GM18511 (cell line): ENCODE measurements at regions not wholly inside any gene's neighbourhood (a gene's known extent, or its start where the extent isn't known, plus 50 kb on each side); places are given as distances from the start of the nearest gene placed in this dataset.
"Not testable (repeated sequence)": the region's sequence is repeated elsewhere in the genome, so short reads cannot be mapped to it uniquely, and the experiment has no call there.

Source experiments
- ATAC-seq: cut with Tn5 transposase; IDR thresholded peaks from one replicate; pipeline ENCODE4 v1.9.1; 2021; ENCODE audit warnings: mild to moderate bottlenecking, moderate library complexity; ENCODE audit not compliant: unreplicated experiment

- ATAC-seq, result no peak
These were observed 574.1 kb downstream of the PRKD1 start for GRCh38 chr14:29353513-29353912.

GRCh38 chr14:29354486-29354885 is 573.2 kb downstream of the PRKD1 start:
- ATAC-seq, result no peak

GRCh38 chr14:29355331-29355730 is 572.3 kb downstream of the PRKD1 start:
- no peak for ATAC-seq

- ATAC-seq, result no peak
These were observed 571.8 kb downstream of the PRKD1 start for GRCh38 chr14:29355846-29356245.

GRCh38 chr14:29360656-29361055 is 567.0 kb downstream of the PRKD1 start:
- ATAC-seq, result no peak

GRCh38 chr14:29370024-29370423 is 557.6 kb downstream of the PRKD1 start:
- no peak for ATAC-seq

- no peak for ATAC-seq
These were observed 551.4 kb downstream of the PRKD1 start for GRCh38 chr14:29376237-29376636.

- no peak for ATAC-seq
These were observed 546.8 kb downstream of the PRKD1 start for GRCh38 chr14:29380826-29381225.

- no peak for ATAC-seq
These were observed 539.1 kb downstream of the PRKD1 start for GRCh38 chr14:29388571-29388970.

GRCh38 chr14:29390081-29390832 is 537.4 kb downstream of the PRKD1 start:
- ATAC-seq, result no peak

- ATAC-seq, result no peak
These were observed 536.4 kb downstream of the PRKD1 start for GRCh38 chr14:29391231-29391630.

GRCh38 chr14:29391801-29392200 is 535.8 kb downstream of the PRKD1 start:
- no peak for ATAC-seq

- no peak for ATAC-seq
These were observed 535.4 kb downstream of the PRKD1 start for GRCh38 chr14:29392287-29392686.

- ATAC-seq, result no peak
These were observed 524.6 kb downstream of the PRKD1 start for GRCh38 chr14:29403091-29403490.

GRCh38 chr14:29410581-29410980 is 517.1 kb downstream of the PRKD1 start:
- ATAC-seq, result no peak

- ATAC-seq, result not testable (repeated sequence)
These were observed 512.7 kb downstream of the PRKD1 start for GRCh38 chr14:29414931-29415330.

- no peak for ATAC-seq
These were observed 507.9 kb downstream of the PRKD1 start for GRCh38 chr14:29419736-29420135.

GRCh38 chr14:29421156-29421728 is 506.4 kb downstream of the PRKD1 start:
- ATAC-seq, result no peak

GRCh38 chr14:29425705-29426482 is 501.8 kb downstream of the PRKD1 start:
- ATAC-seq, result no peak

GRCh38 chr14:29442696-29443095 is 485.0 kb downstream of the PRKD1 start:
- ATAC-seq, result no peak

GRCh38 chr14:29444216-29444615 is 483.4 kb downstream of the PRKD1 start:
- no peak for ATAC-seq

- ATAC-seq, result no peak
These were observed 482.8 kb downstream of the PRKD1 start for GRCh38 chr14:29444805-29445204.
